Naive thymus-derived CD4-positive, alpha-beta T cell (primary cell): ENCODE measurements at regions not wholly inside any gene's neighbourhood (a gene's known extent, or its start where the extent isn't known, plus 50 kb on each side); places are given as distances from the start of the nearest gene placed in this dataset.
"Not testable (repeated sequence)": the region's sequence is repeated elsewhere in the genome, so short reads cannot be mapped to it uniquely, and the experiment has no call there.

Source experiments
- ATAC-seq: fragments of 150-1000 bp; cut with Tn5 transposase; 2 replicates; pipeline ENCODE4 v1.10.0; 2021; ENCODE audit warnings: mild to moderate bottlenecking, moderate library complexity
- CTCF ChIA-PET: fragments of 350-600 bp; sonication (Branson Sonifier 250); formaldehyde crosslinking; loops from one replicate; lab custom pipeline; 2021; ENCODE audit warnings: antibody characterized with exemption; lab: Charles Lee
- POLR2A ChIA-PET: fragments of 350-600 bp; sonication (Branson Sonifier 250); formaldehyde crosslinking; loops from one replicate; lab custom pipeline; 2021; ENCODE audit warnings: antibody characterized with exemption, inconsistent platforms; lab: Charles Lee
- DNase-seq, 9 donors: peaks; one replicate each; pipeline versions ENCODE4 v3.0.0 to v3.0.0-alpha.2; 2020 to 2022; ENCODE audit warnings: mixed read lengths in 1 of 9
- H3K27ac ChIP-seq: one replicate; pipeline ENCODE4 v1.7.0; 2013; ENCODE audit warnings: mild to moderate bottlenecking, low read depth, low read length, moderate library complexity
- H3K27me3 ChIP-seq, 2 donors: one replicate each; pipeline ENCODE4 v1.7.0; 2013; ENCODE audit warnings: low read length in 2 of 2, mild to moderate bottlenecking in 2 of 2, moderate library complexity in 2 of 2; ENCODE audit not compliant: control insufficient read depth in 2 of 2, insufficient read depth in 2 of 2
- H3K36me3 ChIP-seq, 3 experiments: 1 replicate in 2 of 3; 2 replicates in 1 of 3; pipeline ENCODE4 v1.7.0; 2013; ENCODE audit warnings: low read length in 3 of 3, mild to moderate bottlenecking in 3 of 3, moderate library complexity in 1 of 3; ENCODE audit not compliant: insufficient read depth in 3 of 3, control insufficient read depth in 2 of 3
- H3K4me1 ChIP-seq, 2 donors: one replicate each; pipeline ENCODE4 v1.7.0; 2013; ENCODE audit warnings: low read length in 2 of 2, mild to moderate bottlenecking in 2 of 2, moderate library complexity in 1 of 2; ENCODE audit not compliant: control insufficient read depth in 2 of 2, insufficient read depth in 2 of 2
- H3K4me3 ChIP-seq: 2 replicates; pipeline ENCODE4 v1.7.0; 2013; ENCODE audit warnings: mild to moderate bottlenecking, low read length
- H3K9me3 ChIP-seq, 3 experiments: 1 replicate in 2 of 3; 2 replicates in 1 of 3; pipeline ENCODE4 v1.7.0; 2013; ENCODE audit warnings: low read length in 3 of 3; ENCODE audit not compliant: control insufficient read depth in 2 of 3
- H3K27ac Mint-ChIP-seq, 9 donors: one replicate each; pipeline ENCODE4 v1.8.0; 2020 to 2022; ENCODE audit warnings: mixed read lengths in 9 of 9, mild to moderate bottlenecking in 8 of 9, moderate library complexity in 5 of 9, inconsistent platforms in 2 of 9
- H3K27me3 Mint-ChIP-seq, 5 donors: one replicate each; pipeline ENCODE4 v1.8.0; 2021 to 2022; ENCODE audit warnings: mixed read lengths in 5 of 5, mild to moderate bottlenecking in 1 of 5
- H3K36me3 Mint-ChIP-seq, 5 donors: one replicate each; pipeline ENCODE4 v1.8.0; 2020 to 2022; ENCODE audit warnings: mixed read lengths in 5 of 5, mild to moderate bottlenecking in 3 of 5, inconsistent platforms in 1 of 5
- H3K4me1 Mint-ChIP-seq, 7 donors: one replicate each; pipeline ENCODE4 v1.8.0; 2020 to 2022; ENCODE audit warnings: mixed read lengths in 7 of 7, mild to moderate bottlenecking in 3 of 7, inconsistent platforms in 1 of 7
- H3K4me3 Mint-ChIP-seq, 10 donors: one replicate each; pipeline ENCODE4 v1.8.0; 2020 to 2022; ENCODE audit warnings: mild to moderate bottlenecking in 10 of 10, mixed read lengths in 10 of 10, moderate library complexity in 6 of 10, inconsistent platforms in 2 of 10
- H3K9me3 Mint-ChIP-seq, 11 donors: one replicate each; pipeline ENCODE4 v1.8.0; 2020 to 2022; ENCODE audit warnings: mixed read lengths in 11 of 11, mild to moderate bottlenecking in 4 of 11, inconsistent platforms in 1 of 11, moderate library complexity in 1 of 11
- intact Hi-C, 2 donors: fragments of 100-400 bp; cut with micrococcal nuclease; formaldehyde crosslinking; loops; one replicate each; pipeline ENCODE4 v1.15.1; 2023

DNA sequence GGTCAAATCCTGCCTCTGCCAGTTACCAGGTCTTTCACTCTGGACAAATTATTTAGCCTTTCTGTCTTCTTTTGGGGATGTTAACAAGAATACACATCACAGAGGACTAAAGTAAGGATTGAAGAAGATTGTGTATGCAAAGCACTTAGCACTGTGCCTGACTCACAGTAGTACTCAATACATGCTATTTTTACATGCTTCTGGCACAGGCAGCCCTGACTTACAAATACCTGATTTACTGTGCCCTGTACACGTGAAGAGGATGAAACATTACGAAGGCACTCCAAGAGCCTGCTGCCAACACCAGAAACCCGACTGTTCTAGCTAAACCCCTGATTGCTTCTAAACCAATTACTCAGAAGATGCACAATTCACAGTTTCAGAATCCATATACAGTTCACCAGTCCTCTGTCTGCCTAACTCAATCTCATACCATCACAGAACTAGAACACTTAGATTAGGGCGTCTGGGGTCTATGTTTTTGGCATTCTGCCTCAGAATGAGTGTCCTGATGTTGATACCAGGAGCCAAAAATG lies 300.9 kb upstream of the DDI1 start:
- ATAC-seq = no peak
- H3K36me3 ChIP-seq = no peaks in the 10 kb centered on the region
- ChIA-PET CTCF (no interaction called here), POLR2A (interaction anchor here (0.8 kb wide), 1 partner anchor 933 kb away, joined by 3 read pairs; no protein-coding TSS in a partner anchor)
- no peaks in the 10 kb centered on the region for H3K27me3 Mint-ChIP-seq
- H3K27ac ChIP-seq = no peak overlapping the region
- no peak for DNase-seq
- peaks cover 0 to 27% (median 12%) of the 10 kb centered on the region in 7 donors for H3K4me1 Mint-ChIP-seq
- intact Hi-C loops = no loop called here
- no peaks in the 10 kb centered on the region for H3K9me3 ChIP-seq
- no peak overlapping the region for H3K4me3 ChIP-seq
- H3K4me3 Mint-ChIP-seq = no peak overlapping the region
- peaks cover 0 to 1% (median 0%) of the 10 kb centered on the region in 5 donors for H3K36me3 Mint-ChIP-seq
- no peaks in the 10 kb centered on the region for H3K27me3 ChIP-seq
- peak overlapping the region in 1 of 9 donors; percentile 25 for H3K27ac Mint-ChIP-seq
- no peaks in the 10 kb centered on the region for H3K4me1 ChIP-seq
- H3K9me3 Mint-ChIP-seq = peaks cover 0 to 13% (median 2%) of the 10 kb centered on the region in 11 donors

- H3K4me3 Mint-ChIP-seq = no peak overlapping the region
- no peak for ATAC-seq
Measured at GRCh38 chr11:103736315-103737036, 300.0 kb upstream of the DDI1 start.

GRCh38 chr11:103737037-103737622 lies 299.3 kb upstream of the DDI1 start:
- no peaks in the 10 kb centered on the region for H3K9me3 ChIP-seq
- H3K4me3 ChIP-seq = no peak overlapping the region
- H3K27me3 ChIP-seq = no peaks in the 10 kb centered on the region
- H3K4me1 ChIP-seq = no peaks in the 10 kb centered on the region
- peaks cover 0 to 13% (median 2%) of the 10 kb centered on the region in 11 donors for H3K9me3 Mint-ChIP-seq
- no peaks in the 10 kb centered on the region for H3K27me3 Mint-ChIP-seq
- POLR2A ChIA-PET = no interaction called here
- no peak for ATAC-seq
- H3K36me3 Mint-ChIP-seq = peaks cover 0 to 1% (median 0%) of the 10 kb centered on the region in 5 donors
- no peak overlapping the region for H3K27ac ChIP-seq
- no peaks in the 10 kb centered on the region for H3K36me3 ChIP-seq
- peak overlapping the region in 2 of 9 donors; percentile 9 to 83 for H3K27ac Mint-ChIP-seq
- H3K4me1 Mint-ChIP-seq = peaks cover 0 to 27% (median 12%) of the 10 kb centered on the region in 7 donors
- no peak overlapping the region for H3K4me3 Mint-ChIP-seq
- DNase-seq = no peak
- CTCF ChIA-PET = interaction anchor here (0.6 kb wide), 1 partner anchor 12 kb away, joined by 3 read pairs; no protein-coding TSS in a partner anchor
- intact Hi-C loops = no loop called here

More at GRCh38 chr11:103736315-103737036, 300.0 kb upstream of the DDI1 start:
- Mint-ChIP-seq H3K4me1 (peaks cover 0 to 27% (median 12%) of the 10 kb centered on the region in 7 donors), H3K27ac (peak overlapping the region in 1 of 9 donors; percentile 9), H3K9me3 (peaks cover 0 to 13% (median 2%) of the 10 kb centered on the region in 11 donors), H3K36me3 (peaks cover 0 to 1% (median 0%) of the 10 kb centered on the region in 5 donors), H3K27me3 (no peaks in the 10 kb centered on the region)
- intact Hi-C loops = no loop called here
- no peak for DNase-seq
- CTCF ChIA-PET = interaction anchor here (0.6 kb wide), 1 partner anchor 72 kb away, joined by 5 read pairs; no protein-coding TSS in a partner anchor
- H3K9me3 ChIP-seq = no peaks in the 10 kb centered on the region
- no peaks in the 10 kb centered on the region for H3K27me3 ChIP-seq
- no peaks in the 10 kb centered on the region for H3K4me1 ChIP-seq
- H3K36me3 ChIP-seq = no peaks in the 10 kb centered on the region
- no peak overlapping the region for H3K4me3 ChIP-seq
- POLR2A ChIA-PET = no interaction called here
- H3K27ac ChIP-seq = no peak overlapping the region

- Mint-ChIP-seq H3K27me3 (no peaks in the 10 kb centered on the region), H3K9me3 (peaks cover 0 to 13% (median 2%) of the 10 kb centered on the region in 11 donors), H3K4me3 (peak overlapping the region in 3 of 10 donors; percentile 5 to 18 (median 11)), H3K27ac (peak overlapping the region in 5 of 9 donors; percentile 10 to 89 (median 73)), H3K36me3 (peaks cover 0 to 1% (median 0%) of the 10 kb centered on the region in 5 donors), H3K4me1 (peaks cover 0 to 27% (median 12%) of the 10 kb centered on the region in 7 donors)
- Histone ChIP-seq H3K27me3 (no peaks in the 10 kb centered on the region), H3K27ac (no peak overlapping the region), H3K4me1 (no peaks in the 10 kb centered on the region), H3K4me3 (no peak overlapping the region), H3K36me3 (no peaks in the 10 kb centered on the region), H3K9me3 (no peaks in the 10 kb centered on the region)
- intact Hi-C loops = no loop called here
- DNase-seq (no peak), ATAC-seq (no peak)
- ChIA-PET POLR2A (no interaction called here), CTCF (interaction anchor here (0.6 kb wide), 1 partner anchor 13 kb away, joined by 3 read pairs; no protein-coding TSS in a partner anchor)
Measured at GRCh38 chr11:103737747-103738146, 298.7 kb upstream of the DDI1 start.

DNA sequence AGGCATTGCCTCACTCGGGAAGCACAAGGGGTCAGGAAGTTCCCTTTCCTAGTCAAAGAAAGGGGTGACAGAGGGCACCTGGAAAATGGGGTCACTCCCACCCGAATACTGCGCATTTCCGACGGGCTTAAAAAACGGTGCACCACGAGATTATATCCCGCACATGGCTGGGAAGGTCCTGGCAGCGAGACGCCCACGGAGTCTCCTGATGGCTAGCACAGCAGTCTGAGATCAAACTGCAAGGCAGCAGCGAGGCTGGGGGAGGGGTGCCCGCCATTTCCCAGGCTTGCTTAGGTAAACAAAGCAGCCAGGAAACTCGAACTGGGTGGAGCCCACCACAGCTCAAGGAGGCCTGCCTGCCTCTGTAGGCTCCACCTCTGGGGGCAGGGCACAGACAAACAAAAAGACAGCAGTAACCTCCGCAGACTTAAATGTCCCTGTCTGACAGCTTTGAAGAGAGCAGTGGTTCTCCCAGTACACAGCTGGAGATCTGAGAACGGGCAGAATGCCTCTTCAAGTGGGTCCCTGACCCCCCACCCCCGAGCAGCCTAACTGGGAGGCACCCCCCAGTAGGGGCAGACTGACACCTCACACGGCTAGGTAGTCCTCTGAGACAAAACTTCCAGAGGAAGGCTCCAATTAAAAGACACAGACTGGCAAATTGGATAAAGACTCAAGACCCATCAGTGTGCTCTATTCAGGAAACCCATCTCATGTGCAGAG lies 297.2 kb upstream of the DDI1 start:
- Mint-ChIP-seq H3K9me3 (peaks cover 0 to 13% (median 4%) of the 10 kb centered on the region in 11 donors), H3K4me1 (peaks cover 0 to 27% (median 12%) of the 10 kb centered on the region in 7 donors), H3K27ac (peak overlapping the region; percentile 82 to 94 (median 87)), H3K4me3 (peak overlapping the region; percentile 57 to 86 (median 72))
- H3K27me3 Mint-ChIP-seq, H3K4me1 ChIP-seq, H3K36me3 Mint-ChIP-seq, CTCF ChIA-PET, ATAC-seq, H3K9me3 ChIP-seq, intact Hi-C loops, H3K27me3 ChIP-seq, POLR2A ChIA-PET, H3K27ac ChIP-seq, H3K36me3 ChIP-seq: not testable (repeated sequence)
- H3K4me3 ChIP-seq = peak overlapping the region; percentile 30
- DNase-seq = peak in 7 of 9 donors; percentile 6 to 48 (median 32)

DNA sequence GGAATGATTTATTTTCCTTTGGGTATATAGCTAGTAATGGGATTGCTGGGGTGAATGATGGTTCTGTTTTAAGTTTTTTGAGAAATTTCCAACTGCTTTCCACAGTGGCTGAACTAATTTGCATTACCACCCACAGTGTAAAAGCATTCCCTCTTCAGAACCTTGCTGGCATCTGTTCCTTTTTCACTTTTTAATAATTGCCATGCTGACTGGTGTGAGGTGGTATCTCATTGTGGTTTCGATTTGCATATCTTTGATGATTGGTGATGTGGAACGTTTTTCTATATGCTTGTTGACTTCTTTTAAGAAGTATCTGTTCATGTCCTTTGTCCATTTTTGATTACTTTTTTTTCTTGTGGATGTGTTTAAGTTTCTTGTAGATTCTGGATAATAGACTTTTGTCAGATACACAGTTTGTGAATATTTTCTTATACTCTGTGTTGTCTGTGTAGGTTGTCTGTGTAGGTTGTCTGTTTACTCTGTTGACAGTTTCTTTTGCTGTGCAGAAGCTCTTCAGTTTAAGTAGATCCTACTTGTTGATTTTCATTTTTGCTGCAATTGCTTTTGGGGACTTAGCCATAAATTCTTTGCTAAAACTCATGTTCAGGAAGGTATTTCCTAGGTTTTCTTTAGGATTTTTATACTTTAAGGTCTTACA lies 291.8 kb upstream of the DDI1 start:
- Mint-ChIP-seq H3K27me3 (no peaks in the 10 kb centered on the region), H3K9me3 (peaks cover 0 to 21% (median 8%) of the 10 kb centered on the region in 11 donors), H3K4me3 (no peak overlapping the region), H3K4me1 (peaks cover 0 to 6% (median 3%) of the 10 kb centered on the region in 7 donors), H3K27ac (no peak overlapping the region), H3K36me3 (no peaks in the 10 kb centered on the region)
- Histone ChIP-seq H3K4me1 (no peaks in the 10 kb centered on the region), H3K4me3 (no peak overlapping the region), H3K9me3 (no peaks in the 10 kb centered on the region), H3K27ac (no peak overlapping the region), H3K27me3 (no peaks in the 10 kb centered on the region), H3K36me3 (no peaks in the 10 kb centered on the region)
- intact Hi-C loops = no loop called here
- DNase-seq (no peak), ATAC-seq (no peak)
- ChIA-PET CTCF (no interaction called here), POLR2A (no interaction called here)
